ENCODE measurements at regions not wholly inside any gene's neighbourhood (a gene's known extent, or its start where the extent isn't known, plus 50 kb on each side); places are given as distances from the start of the nearest gene placed in this dataset.

DNA sequence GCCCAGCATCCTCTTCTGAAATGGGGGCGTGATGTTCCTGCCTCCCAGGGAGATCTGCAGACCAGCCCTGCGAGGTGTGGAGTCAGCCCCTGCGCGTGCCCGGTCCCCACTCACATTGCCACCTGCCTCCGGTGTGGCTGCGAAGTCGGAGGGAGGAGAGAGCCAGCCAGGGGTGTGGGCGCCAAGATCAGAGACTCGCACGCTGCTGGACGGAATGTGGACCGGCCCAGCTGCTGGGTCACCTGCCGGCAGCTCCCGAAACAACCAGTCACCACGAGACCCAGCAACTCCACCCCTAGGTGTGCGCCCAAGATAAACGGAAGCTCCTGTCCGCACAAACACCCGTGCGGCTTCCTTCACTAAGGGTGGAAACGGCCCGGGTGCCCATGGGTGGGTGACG lies 51.1 kb upstream of the EGFL7 start:
- DNase-seq, result no peak
- 76 to 97% methylated on average over 6 to 19 of the region's 24 CpGs for WGBS, 2 donors
- intact Hi-C loops (cut with DNase I), result no loop called here

DNA sequence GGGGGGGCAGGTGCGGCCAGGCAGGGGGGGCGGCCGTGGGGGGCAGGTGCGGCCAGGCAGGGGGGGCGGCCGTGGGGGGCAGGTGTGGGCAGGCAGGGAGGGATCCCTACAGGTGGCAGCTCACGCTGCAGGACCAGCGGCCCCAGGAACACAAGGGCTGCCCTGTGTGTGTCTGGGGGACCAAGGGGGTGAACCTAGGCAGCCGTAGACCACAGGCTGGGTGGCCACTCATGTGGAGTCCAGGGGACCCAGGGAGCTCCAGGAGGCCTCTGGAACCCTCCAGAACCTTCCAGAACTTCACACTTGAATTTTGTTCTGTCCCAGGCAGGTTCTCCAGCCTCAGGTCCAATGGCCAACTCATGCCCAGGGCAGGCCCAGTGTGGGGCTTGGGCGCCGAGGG lies 51.6 kb upstream of the EGFL7 start:
- H3K4me3 ChIP-seq, result no peak overlapping the region
- no peak for DNase-seq
- H3K27me3 ChIP-seq, result peaks cover 0 to 52% (median 0%) of the 10 kb centered on the region in 4 donors
- TF ChIP-seq POLR2A (IDR thresholded peaks at IDR 0.05), result no peak
- TF ChIP-seq, protein P1, sequence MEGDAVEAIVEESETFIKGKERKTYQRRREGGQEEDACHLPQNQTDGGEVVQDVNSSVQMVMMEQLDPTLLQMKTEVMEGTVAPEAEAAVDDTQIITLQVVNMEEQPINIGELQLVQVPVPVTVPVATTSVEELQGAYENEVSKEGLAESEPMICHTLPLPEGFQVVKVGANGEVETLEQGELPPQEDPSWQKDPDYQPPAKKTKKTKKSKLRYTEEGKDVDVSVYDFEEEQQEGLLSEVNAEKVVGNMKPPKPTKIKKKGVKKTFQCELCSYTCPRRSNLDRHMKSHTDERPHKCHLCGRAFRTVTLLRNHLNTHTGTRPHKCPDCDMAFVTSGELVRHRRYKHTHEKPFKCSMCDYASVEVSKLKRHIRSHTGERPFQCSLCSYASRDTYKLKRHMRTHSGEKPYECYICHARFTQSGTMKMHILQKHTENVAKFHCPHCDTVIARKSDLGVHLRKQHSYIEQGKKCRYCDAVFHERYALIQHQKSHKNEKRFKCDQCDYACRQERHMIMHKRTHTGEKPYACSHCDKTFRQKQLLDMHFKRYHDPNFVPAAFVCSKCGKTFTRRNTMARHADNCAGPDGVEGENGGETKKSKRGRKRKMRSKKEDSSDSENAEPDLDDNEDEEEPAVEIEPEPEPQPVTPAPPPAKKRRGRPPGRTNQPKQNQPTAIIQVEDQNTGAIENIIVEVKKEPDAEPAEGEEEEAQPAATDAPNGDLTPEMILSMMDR (IDR thresholded peaks at IDR 0.05), result no peak
- H3K36me3 ChIP-seq, result no peaks in the 10 kb centered on the region
- H3K4me1 ChIP-seq, result peaks cover 9 to 45% (median 21%) of the 10 kb centered on the region in 3 donors
- no peaks in the 10 kb centered on the region for H3K9me3 ChIP-seq
- intact Hi-C loops (cut with DNase I), result no loop called here
- WGBS, 2 donors, result 60 to 69% methylated on average over 2 to 3 of the region's 11 CpGs
- no peak overlapping the region for H3K27ac ChIP-seq

More for the DNA sequence above, 51.1 kb upstream of the EGFL7 start:
- Histone ChIP-seq H3K4me3 (no peak overlapping the region), H3K4me1 (peaks cover 9 to 42% (median 21%) of the 10 kb centered on the region in 3 donors), H3K27me3 (peaks cover 0 to 49% (median 0%) of the 10 kb centered on the region in 4 donors), H3K36me3 (no peaks in the 10 kb centered on the region), H3K27ac (no peak overlapping the region), H3K9me3 (no peaks in the 10 kb centered on the region)
- no peak for TF ChIP-seq POLR2A (IDR thresholded peaks at IDR 0.05)
- TF ChIP-seq, protein P1 (IDR thresholded peaks at IDR 0.05), result no peak

DNA sequence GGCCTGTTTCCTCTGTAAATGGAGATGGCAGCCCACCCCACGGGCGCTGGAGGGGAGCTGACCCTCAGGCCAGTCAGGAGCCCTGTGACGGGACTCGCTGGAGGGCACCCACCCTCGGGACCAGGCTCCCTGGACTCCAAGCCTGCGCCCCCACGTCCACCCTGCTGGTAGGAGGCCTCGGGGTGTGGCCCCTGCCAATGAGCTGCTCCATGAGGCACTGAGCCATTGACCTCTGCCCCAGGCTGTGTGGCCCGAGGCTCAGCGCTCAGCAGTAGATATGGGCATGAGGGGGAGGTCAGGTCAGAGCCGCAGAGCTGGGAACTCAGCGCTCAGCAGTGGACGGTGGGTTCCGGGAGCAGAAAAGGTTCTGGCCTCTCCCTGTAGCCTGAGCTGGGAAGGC lies 52.3 kb upstream of the EGFL7 start:
- no peak overlapping the region for H3K27ac ChIP-seq
- H3K4me1 ChIP-seq, result peaks cover 9 to 43% (median 18%) of the 10 kb centered on the region in 3 donors
- DNase-seq, result no peak
- 85% methylated on average over 4 of the region's 14 CpGs; no CpG with 5 or more reads in 1 of the 2 donors for WGBS, 2 donors
- no peaks in the 10 kb centered on the region for H3K36me3 ChIP-seq
- TF ChIP-seq, protein P1 (IDR thresholded peaks at IDR 0.05), result no peak
- no peak for TF ChIP-seq POLR2A (IDR thresholded peaks at IDR 0.05)
- no peaks in the 10 kb centered on the region for H3K9me3 ChIP-seq
- no peak overlapping the region for H3K4me3 ChIP-seq
- intact Hi-C loops (cut with DNase I), result no loop called here
- peaks cover 0 to 52% (median 0%) of the 10 kb centered on the region in 4 donors for H3K27me3 ChIP-seq

DNA sequence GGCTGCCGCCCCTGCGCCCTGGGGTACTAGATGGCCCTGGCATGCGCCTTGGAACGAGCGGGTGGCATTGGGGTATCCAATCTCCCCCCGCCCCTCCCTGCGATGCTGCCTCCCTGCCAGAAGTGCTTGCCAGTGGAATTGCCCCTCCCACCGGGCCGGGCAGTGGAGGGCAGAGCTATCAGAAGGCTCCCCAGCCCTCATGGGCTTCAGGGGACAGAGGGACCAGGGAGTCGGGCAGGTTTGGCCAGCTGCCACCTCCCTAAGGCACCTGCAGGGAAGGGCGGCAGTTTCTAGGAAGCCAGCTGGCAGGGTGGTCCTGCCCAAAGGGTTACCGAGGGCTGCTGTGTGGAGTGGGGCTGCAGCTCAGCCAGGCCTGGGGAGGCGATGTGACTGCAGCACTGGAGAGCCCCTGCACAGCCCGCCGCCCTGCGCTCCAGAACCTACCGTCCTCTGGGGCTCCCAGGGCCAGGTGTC lies 52.8 kb upstream of the EGFL7 start:
- intact Hi-C loops (cut with DNase I), result no loop called here
- no peak overlapping the region for H3K27ac ChIP-seq
- H3K4me3 ChIP-seq, result no peak overlapping the region
- WGBS, 2 donors, result 63% methylated on average over 2 of the region's 17 CpGs; no CpG with 5 or more reads in 1 of the 2 donors
- DNase-seq, result no peak
- H3K9me3 ChIP-seq, result no peaks in the 10 kb centered on the region
- peaks cover 4 to 43% (median 17%) of the 10 kb centered on the region in 3 donors for H3K4me1 ChIP-seq
- H3K27me3 ChIP-seq, result peaks cover 0 to 56% (median 0%) of the 10 kb centered on the region in 4 donors
- no peaks in the 10 kb centered on the region for H3K36me3 ChIP-seq
- TF ChIP-seq, protein P1 (IDR thresholded peaks at IDR 0.05), result no peak
- TF ChIP-seq POLR2A (IDR thresholded peaks at IDR 0.05), result no peak

DNA sequence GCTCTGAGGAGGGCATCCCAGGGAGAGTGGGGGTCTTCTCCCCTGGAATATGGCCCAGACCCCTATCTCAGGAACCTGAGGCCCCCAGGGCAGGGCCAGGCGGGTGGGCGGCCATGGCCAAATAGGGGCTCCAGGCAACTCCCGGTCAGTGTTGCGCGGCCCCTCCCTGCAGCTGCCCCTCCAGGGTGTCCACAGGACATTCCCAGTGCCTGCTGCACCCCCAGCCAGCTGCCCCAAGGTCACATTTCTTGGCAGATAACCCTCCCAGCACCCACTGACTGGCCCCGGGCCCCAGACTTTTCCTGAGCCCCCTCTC lies 53.6 kb upstream of the EGFL7 start:
- Histone ChIP-seq H3K4me3 (no peak overlapping the region), H3K36me3 (no peaks in the 10 kb centered on the region), H3K4me1 (peaks cover 0 to 43% (median 13%) of the 10 kb centered on the region in 3 donors), H3K27ac (no peak overlapping the region), H3K27me3 (peaks cover 0 to 64% (median 0%) of the 10 kb centered on the region in 4 donors), H3K9me3 (no peaks in the 10 kb centered on the region)
- DNase-seq, result no peak
- intact Hi-C loops (cut with DNase I), result no loop called here
- 100% methylated on average over 2 of the region's 6 CpGs; no CpG with 5 or more reads in 1 of the 2 donors for WGBS, 2 donors
- TF ChIP-seq POLR2A (IDR thresholded peaks at IDR 0.05), result no peak
- TF ChIP-seq, protein P1 (IDR thresholded peaks at IDR 0.05), result no peak

All from esophagus squamous epithelium (tissue), 5 donors.